Uterus (tissue), 3 donors: ENCODE measurements at regions not wholly inside any gene's neighbourhood (a gene's known extent, or its start where the extent isn't known, plus 50 kb on each side); places are given as distances from the start of the nearest gene placed in this dataset.

Experiments
- DNase-seq, 2 donors: peaks; one replicate each; pipeline ENCODE4 v3.0.0-alpha.2; 2019 to 2020
- H3K27ac ChIP-seq, 2 donors: fragments of 200-600 bp; sonication (generic); 1 replicate in 1 of 2; 2 replicates in 1 of 2; pipeline ENCODE4 v1.5.1; 2016 to 2018
- H3K27me3 ChIP-seq, 2 donors: fragments of 200-600 bp; sonication (generic); one replicate each; pipeline ENCODE4 v1.5.1; 2018 to 2019; ENCODE audit warnings: control low read depth in 1 of 2
- H3K36me3 ChIP-seq, 2 donors: fragments of 200-600 bp; sonication (generic); one replicate each; pipeline ENCODE4 v1.5.1; 2019; ENCODE audit warnings: control low read depth in 1 of 2
- H3K4me1 ChIP-seq, 2 donors: fragments of 200-600 bp; sonication (generic); one replicate each; pipeline ENCODE4 v1.5.1; 2018 to 2019; ENCODE audit warnings: control low read depth in 1 of 2
- H3K4me3 ChIP-seq, 2 donors: fragments of 200-600 bp; sonication (generic); 1 replicate in 1 of 2; 2 replicates in 1 of 2; pipeline ENCODE4 v1.5.1; 2018 to 2019; ENCODE audit warnings: mild to moderate bottlenecking in 1 of 2
- H3K9me3 ChIP-seq, 2 donors: fragments of 200-600 bp; sonication (generic); one replicate each; pipeline ENCODE4 v1.5.1; 2019; ENCODE audit warnings: control low read depth in 1 of 2
- POLR2A ChIP-seq, 2 donors: fragments of 450-650 bp; IDR thresholded peaks; one replicate each; pipeline ENCODE4 v1.6.1; 2016; ENCODE audit warnings: antibody characterized with exemption in 2 of 2, mild to moderate bottlenecking in 1 of 2, moderate library complexity in 1 of 2
- intact Hi-C: fragments of 100-400 bp; cut with DNase I; formaldehyde crosslinking; loops from one replicate; pipeline ENCODE4 v1.15.1; 2023; ENCODE audit warnings: low total_unique reads
- TF ChIP-seq, protein P1 (sequence below), 4 experiments: fragments of 200-600 bp in 2 of 4; fragments of 450-650 bp in 2 of 4; sonication (generic) in 2 of 4; IDR thresholded peaks; one replicate each; pipeline ENCODE4 v1.5.1; 2016 to 2019; ENCODE audit warnings: antibody characterized with exemption in 4 of 4, mild to moderate bottlenecking in 2 of 4, moderate library complexity in 1 of 4
- donor health status: DM: yes; HTN: yes; CAD: no.

DNA sequence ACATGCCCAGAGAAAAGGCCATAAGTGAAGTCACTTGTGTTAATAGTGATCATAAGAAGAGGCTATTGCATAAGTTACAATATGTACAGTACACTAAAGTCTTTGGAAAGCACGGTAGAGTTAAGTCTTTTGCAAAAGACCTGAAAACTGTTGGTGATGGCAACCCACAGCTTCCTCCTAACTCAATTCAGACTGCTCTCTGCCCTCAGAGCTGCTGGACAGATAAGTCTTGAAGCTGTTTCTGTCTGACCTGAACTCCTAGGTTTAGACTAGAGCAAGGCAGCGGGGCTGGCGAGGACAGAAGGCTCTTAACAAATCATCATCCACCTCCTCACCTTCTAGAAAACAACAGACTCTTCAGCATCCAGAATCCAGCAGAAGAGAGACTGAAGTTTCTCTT lies 125.4 kb downstream of the CD24 start:
- Histone ChIP-seq H3K36me3 (no peaks in the 10 kb centered on the region), H3K9me3 (no peaks in the 10 kb centered on the region), H3K27me3 (no peaks in the 10 kb centered on the region), H3K4me1 (no peaks in the 10 kb centered on the region), H3K4me3 (no peak overlapping the region), H3K27ac (no peak overlapping the region)
- no peak for DNase-seq
- TF ChIP-seq, protein P1, sequence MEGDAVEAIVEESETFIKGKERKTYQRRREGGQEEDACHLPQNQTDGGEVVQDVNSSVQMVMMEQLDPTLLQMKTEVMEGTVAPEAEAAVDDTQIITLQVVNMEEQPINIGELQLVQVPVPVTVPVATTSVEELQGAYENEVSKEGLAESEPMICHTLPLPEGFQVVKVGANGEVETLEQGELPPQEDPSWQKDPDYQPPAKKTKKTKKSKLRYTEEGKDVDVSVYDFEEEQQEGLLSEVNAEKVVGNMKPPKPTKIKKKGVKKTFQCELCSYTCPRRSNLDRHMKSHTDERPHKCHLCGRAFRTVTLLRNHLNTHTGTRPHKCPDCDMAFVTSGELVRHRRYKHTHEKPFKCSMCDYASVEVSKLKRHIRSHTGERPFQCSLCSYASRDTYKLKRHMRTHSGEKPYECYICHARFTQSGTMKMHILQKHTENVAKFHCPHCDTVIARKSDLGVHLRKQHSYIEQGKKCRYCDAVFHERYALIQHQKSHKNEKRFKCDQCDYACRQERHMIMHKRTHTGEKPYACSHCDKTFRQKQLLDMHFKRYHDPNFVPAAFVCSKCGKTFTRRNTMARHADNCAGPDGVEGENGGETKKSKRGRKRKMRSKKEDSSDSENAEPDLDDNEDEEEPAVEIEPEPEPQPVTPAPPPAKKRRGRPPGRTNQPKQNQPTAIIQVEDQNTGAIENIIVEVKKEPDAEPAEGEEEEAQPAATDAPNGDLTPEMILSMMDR (IDR thresholded peaks at IDR 0.05): no peak
- no peak for TF ChIP-seq POLR2A (IDR thresholded peaks at IDR 0.05)
- intact Hi-C loops: no loop called here

- no peak for TF ChIP-seq POLR2A (IDR thresholded peaks at IDR 0.05)
- TF ChIP-seq, protein P1 (IDR thresholded peaks at IDR 0.05): no peak
- Histone ChIP-seq H3K36me3 (no peaks in the 10 kb centered on the region), H3K27ac (no peak overlapping the region), H3K4me1 (no peaks in the 10 kb centered on the region), H3K27me3 (no peaks in the 10 kb centered on the region), H3K9me3 (no peaks in the 10 kb centered on the region), H3K4me3 (no peak overlapping the region)
- intact Hi-C loops: no loop called here
- DNase-seq: no peak
Observed at GRCh38 chr6:106847116-106847515, 127.4 kb downstream of the CD24 start.

DNA sequence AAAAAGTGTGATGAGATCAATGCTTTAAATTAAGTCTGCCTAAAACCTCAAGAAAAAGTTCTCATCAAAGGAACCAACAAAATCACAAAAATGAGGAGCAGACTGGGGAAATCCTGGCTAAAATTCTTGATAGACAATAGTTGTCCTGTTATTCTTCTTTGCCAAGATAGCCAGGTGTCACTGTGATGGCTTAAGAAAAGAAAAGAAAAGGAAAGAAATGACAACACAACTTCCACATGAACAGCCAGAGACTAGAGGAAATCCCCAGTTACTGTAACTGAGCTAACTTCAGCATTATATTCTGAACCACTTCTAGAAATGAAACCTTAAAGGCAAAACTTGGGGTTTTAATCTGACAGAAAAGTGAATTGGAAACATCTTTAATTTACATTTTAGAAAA lies 129.6 kb downstream of the CD24 start:
- H3K27ac ChIP-seq: no peak overlapping the region
- no peaks in the 10 kb centered on the region for H3K9me3 ChIP-seq
- H3K27me3 ChIP-seq: no peaks in the 10 kb centered on the region
- H3K36me3 ChIP-seq: no peaks in the 10 kb centered on the region
- H3K4me3 ChIP-seq: no peak overlapping the region
- no peak for TF ChIP-seq POLR2A (IDR thresholded peaks at IDR 0.05)
- TF ChIP-seq, protein P1 (IDR thresholded peaks at IDR 0.05): no peak
- H3K4me1 ChIP-seq: no peaks in the 10 kb centered on the region
- intact Hi-C loops: no loop called here
- DNase-seq: no peak

GRCh38 chr6:106832766-106833510 lies 141.6 kb downstream of the CD24 start:
- intact Hi-C loops: no loop called here
- no peaks in the 10 kb centered on the region for H3K27me3 ChIP-seq
- no peaks in the 10 kb centered on the region for H3K9me3 ChIP-seq
- no peak for DNase-seq
- no peaks in the 10 kb centered on the region for H3K36me3 ChIP-seq
- no peak overlapping the region for H3K4me3 ChIP-seq
- H3K27ac ChIP-seq: no peak overlapping the region
- TF ChIP-seq, protein P1 (IDR thresholded peaks at IDR 0.05): no peak
- TF ChIP-seq POLR2A (IDR thresholded peaks at IDR 0.05): no peak
- no peaks in the 10 kb centered on the region for H3K4me1 ChIP-seq

- TF ChIP-seq, protein P1 (IDR thresholded peaks at IDR 0.05): no peak
- no peak for TF ChIP-seq POLR2A (IDR thresholded peaks at IDR 0.05)
- intact Hi-C loops: no loop called here
- H3K27me3 ChIP-seq: no peaks in the 10 kb centered on the region
- no peak for DNase-seq
- no peak overlapping the region for H3K27ac ChIP-seq
- no peaks in the 10 kb centered on the region for H3K36me3 ChIP-seq
- no peaks in the 10 kb centered on the region for H3K4me1 ChIP-seq
- no peaks in the 10 kb centered on the region for H3K9me3 ChIP-seq
- no peak overlapping the region for H3K4me3 ChIP-seq
Observed at GRCh38 chr6:106830930-106831329, 143.6 kb downstream of the CD24 start.
